AG10803 (cell line): ENCODE measurements at regions not wholly inside any gene's neighbourhood (a gene's known extent, or its start where the extent isn't known, plus 50 kb on each side); places are given as distances from the start of the nearest gene placed in this dataset.

Source experiments
- DNase-seq: peaks from one replicate; pipeline ENCODE4 v3.0.0; 2010; ENCODE audit warnings: low read depth
- H3K4me3 ChIP-seq: 2 replicates; pipeline ENCODE4 v1.5.1; 2011; ENCODE audit warnings: mild to moderate bottlenecking, low read length, control low read depth
- CTCF ChIP-seq: conservative IDR thresholded peaks from 2 replicates; pipeline ENCODE4 v1.5.1; 2011; ENCODE audit warnings: mild to moderate bottlenecking, low read length, control low read depth, inconsistent platforms

GRCh38 chr6:119683671-119684070 is 334.1 kb upstream of the MAN1A1 start:
- TF ChIP-seq CTCF, result no peak

DNA sequence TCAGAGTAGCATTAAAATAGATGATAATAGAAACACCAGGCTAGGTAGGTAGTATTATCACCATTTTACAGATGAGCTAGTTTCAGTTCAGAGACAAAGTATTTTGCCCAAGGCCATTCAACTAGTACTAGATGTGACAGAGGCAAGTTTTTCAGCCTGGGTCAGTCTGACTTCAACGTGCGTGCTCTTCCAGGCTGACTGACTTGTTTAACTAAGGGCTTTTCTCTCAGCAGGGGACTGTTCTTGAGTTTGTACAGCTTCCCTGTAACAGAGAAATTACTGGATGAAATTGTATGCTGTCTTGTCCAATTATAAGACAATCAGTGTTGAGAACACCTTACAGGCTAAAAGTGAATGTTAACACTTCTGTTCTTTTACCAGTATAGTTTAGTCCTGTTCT is 333.5 kb upstream of the MAN1A1 start:
- no peak for DNase-seq
- no peak for TF ChIP-seq CTCF
- no peak overlapping the region for H3K4me3 ChIP-seq

More at GRCh38 chr6:119683671-119684070, 334.1 kb upstream of the MAN1A1 start:
- no peak for DNase-seq
- H3K4me3 ChIP-seq, result no peak overlapping the region

DNA sequence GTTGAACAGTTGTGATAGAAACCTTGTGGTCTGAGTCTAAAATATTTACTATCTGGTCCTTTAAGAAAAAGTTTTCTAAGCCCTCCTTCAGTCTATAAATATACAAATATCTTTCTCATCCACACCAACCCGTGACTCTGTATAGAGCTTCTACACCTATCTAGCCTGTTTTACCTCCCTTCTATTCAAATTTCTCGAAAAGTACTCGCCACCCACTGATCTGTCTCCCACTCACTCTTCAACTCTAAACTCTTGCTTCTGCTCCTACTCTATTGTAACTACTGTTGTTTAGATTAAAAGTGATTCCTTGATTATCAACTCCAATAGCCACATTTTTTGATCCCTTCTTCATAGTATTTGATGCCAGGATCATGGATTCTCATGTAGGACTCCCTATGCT is 329.4 kb upstream of the MAN1A1 start:
- H3K4me3 ChIP-seq, result no peak overlapping the region
- no peak for TF ChIP-seq CTCF
- DNase-seq, result no peak

DNA sequence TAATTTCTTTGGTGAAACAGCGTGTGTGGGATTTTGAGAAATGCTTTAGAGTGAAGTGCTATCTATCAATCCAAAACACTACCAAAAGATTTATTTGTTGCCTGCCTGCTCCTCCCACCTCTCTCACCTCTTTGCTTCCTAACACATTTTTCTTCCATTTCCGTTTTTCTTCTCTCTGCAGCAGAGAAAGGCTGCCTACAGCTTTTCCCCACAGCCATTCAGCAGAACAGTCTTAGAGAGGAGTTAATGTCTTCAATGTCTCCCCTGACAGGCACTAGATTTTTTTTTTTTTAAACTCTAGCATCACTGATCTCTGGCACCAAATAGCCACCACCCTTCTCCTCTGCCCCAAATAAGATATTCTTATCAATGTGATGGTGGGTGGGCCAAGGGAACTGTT is 327.8 kb upstream of the MAN1A1 start:
- H3K4me3 ChIP-seq, result no peak overlapping the region
- no peak for DNase-seq
- TF ChIP-seq CTCF, result no peak

DNA sequence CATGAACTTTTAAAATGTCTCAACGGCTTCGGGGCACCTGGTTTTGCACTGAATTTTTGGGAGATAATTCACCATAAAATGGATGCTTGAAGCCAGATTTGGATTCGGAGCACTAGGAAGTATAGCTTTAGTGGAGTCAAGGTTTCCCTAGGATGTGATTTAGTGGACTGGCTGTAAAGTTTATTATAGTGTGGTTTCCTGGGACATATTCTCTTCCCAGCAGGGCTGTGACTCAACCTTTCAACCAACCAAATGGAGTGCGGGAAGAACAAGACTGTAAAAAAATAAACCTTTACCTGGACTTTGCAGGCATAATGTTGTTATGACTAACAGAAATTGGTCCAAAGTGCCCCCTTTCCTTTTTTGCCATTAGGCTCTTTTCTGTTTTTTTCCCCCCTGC is 327.4 kb upstream of the MAN1A1 start:
- no peak overlapping the region for H3K4me3 ChIP-seq
- no peak for TF ChIP-seq CTCF
- no peak for DNase-seq

GRCh38 chr6:119676230-119676629 is 326.7 kb upstream of the MAN1A1 start:
- DNase-seq, result no peak
- no peak for TF ChIP-seq CTCF
- H3K4me3 ChIP-seq, result no peak overlapping the region

- no peak overlapping the region for H3K4me3 ChIP-seq
- no peak for DNase-seq
- TF ChIP-seq CTCF, result no peak
These were observed 324.2 kb upstream of the MAN1A1 start for GRCh38 chr6:119673741-119674140.
